ENCODE measurements at regions not wholly inside any gene's neighbourhood (a gene's known extent, or its start where the extent isn't known, plus 50 kb on each side); places are given as distances from the start of the nearest gene placed in this dataset.

GRCh38 chr15:55026381-55026780 is 170.4 kb downstream of the RSL24D1 start:
- DNase-seq (ENCODE audit: low read depth in 2 of 2): no peak

- DNase-seq (ENCODE audit: low read depth in 2 of 2): no peak
Measured at GRCh38 chr15:55017635-55018034, 179.1 kb downstream of the RSL24D1 start.

GRCh38 chr15:55016225-55016624 is 180.5 kb downstream of the RSL24D1 start:
- no peak for DNase-seq (ENCODE audit: low read depth in 2 of 2)

- no peak for DNase-seq (ENCODE audit: low read depth in 2 of 2)
Measured at GRCh38 chr15:55015093-55015445, 181.7 kb downstream of the RSL24D1 start.

- DNase-seq (ENCODE audit: low read depth in 2 of 2): no peak
Measured at GRCh38 chr15:55014391-55015092, 182.2 kb downstream of the RSL24D1 start.

- no peak for DNase-seq (ENCODE audit: low read depth in 2 of 2)
Measured at GRCh38 chr15:55008421-55008820, 188.3 kb downstream of the RSL24D1 start.

- DNase-seq (ENCODE audit: low read depth in 2 of 2): no peak
Measured at GRCh38 chr15:55007561-55007960, 189.2 kb downstream of the RSL24D1 start.

GRCh38 chr15:55005679-55006078 is 191.1 kb downstream of the RSL24D1 start:
- no peak for DNase-seq (ENCODE audit: low read depth in 2 of 2)

- DNase-seq (ENCODE audit: low read depth in 2 of 2): no peak
Measured at GRCh38 chr15:55003965-55004873, 192.5 kb downstream of the RSL24D1 start.

GRCh38 chr15:54998661-54999060 is 198.1 kb downstream of the RSL24D1 start:
- no peak for DNase-seq (ENCODE audit: low read depth in 2 of 2)

GRCh38 chr15:54990793-54991192 is 205.9 kb downstream of the RSL24D1 start:
- no peak for DNase-seq (ENCODE audit: low read depth in 2 of 2)

GRCh38 chr15:54987881-54988280 is 208.9 kb downstream of the RSL24D1 start:
- no peak for DNase-seq (ENCODE audit: low read depth in 2 of 2)

GRCh38 chr15:54979964-54980363 is 216.8 kb downstream of the RSL24D1 start:
- DNase-seq (ENCODE audit: low read depth in 2 of 2): no peak

GRCh38 chr15:54962637-54963036 is 234.1 kb downstream of the RSL24D1 start:
- DNase-seq (ENCODE audit: low read depth in 2 of 2): no peak

GRCh38 chr15:54960266-54960665 is 236.5 kb downstream of the RSL24D1 start:
- no peak for DNase-seq (ENCODE audit: low read depth in 2 of 2)

- no peak for DNase-seq (ENCODE audit: low read depth in 2 of 2)
Measured at GRCh38 chr15:54941417-54941816, 255.3 kb downstream of the RSL24D1 start.

GRCh38 chr15:54917312-54917711 is 279.4 kb downstream of the RSL24D1 start:
- no peak for DNase-seq (ENCODE audit: low read depth in 2 of 2)

- DNase-seq (ENCODE audit: low read depth in 2 of 2): no peak
Measured at GRCh38 chr15:54915380-54915779, 281.4 kb downstream of the RSL24D1 start.

GRCh38 chr15:54884312-54884711 is 312.4 kb downstream of the RSL24D1 start:
- DNase-seq (ENCODE audit: low read depth in 2 of 2): no peak

GRCh38 chr15:54859982-54860381 is 336.8 kb downstream of the RSL24D1 start:
- DNase-seq (ENCODE audit: low read depth in 2 of 2): no peak

GRCh38 chr15:54854667-54855066 is 342.1 kb downstream of the RSL24D1 start:
- no peak for DNase-seq (ENCODE audit: low read depth in 2 of 2)

GRCh38 chr15:54850101-54850500 is 346.6 kb downstream of the RSL24D1 start:
- no peak for DNase-seq (ENCODE audit: low read depth in 2 of 2)

- no peak for DNase-seq (ENCODE audit: low read depth in 2 of 2)
Measured at GRCh38 chr15:54843006-54843405, 353.7 kb downstream of the RSL24D1 start.

Data from stimulated activated CD4-positive, alpha-beta T cell treated with anti-CD3 and anti-CD28 coated beads, Interleukin-4, amount 100 ng/mL, for 48 hours (primary cell).